HG03558 (cell line): ENCODE measurements at regions not wholly inside any gene's neighbourhood (a gene's known extent, or its start where the extent isn't known, plus 50 kb on each side); places are given as distances from the start of the nearest gene placed in this dataset.

Source experiments
- ATAC-seq: cut with Tn5 transposase; IDR thresholded peaks from one replicate; pipeline ENCODE4 v1.9.1; 2021; ENCODE audit warnings: moderate number of reproducible peaks; ENCODE audit not compliant: unreplicated experiment; ENCODE audit errors: extremely low read depth

DNA sequence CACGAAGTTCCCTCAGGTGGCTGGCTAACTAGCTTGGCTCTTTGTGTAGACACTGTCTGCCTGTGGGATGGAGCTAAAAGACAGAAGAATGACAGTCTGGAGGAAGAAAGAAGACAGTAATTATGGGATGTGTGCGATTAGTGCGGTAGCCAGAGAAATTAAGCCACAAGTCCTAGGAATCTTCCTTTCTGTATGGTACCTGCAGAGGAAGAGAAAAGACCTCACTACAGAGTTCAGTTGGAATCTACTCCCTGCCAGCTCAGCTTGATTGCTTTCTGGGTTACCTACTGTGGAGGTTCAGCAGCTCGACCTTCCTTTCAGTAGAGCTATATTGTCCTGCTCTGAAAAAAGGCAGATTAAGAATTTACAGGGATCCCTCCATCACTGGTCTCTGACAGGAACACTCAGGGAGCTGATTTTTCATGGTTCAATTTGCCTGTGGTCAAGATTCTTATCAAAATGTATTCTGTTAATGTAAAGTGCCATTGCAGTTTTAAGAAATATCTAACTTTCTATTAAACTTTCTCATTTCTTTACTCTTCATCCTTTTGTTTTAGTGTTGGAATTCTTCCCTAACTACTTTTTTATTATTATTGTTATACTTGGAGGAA lies 187.2 kb downstream of the CENPW start:
- ATAC-seq: no peak

GRCh38 chr6:126529637-126530362 lies 189.9 kb downstream of the CENPW start:
- no peak for ATAC-seq

GRCh38 chr6:126530775-126531174 lies 190.9 kb downstream of the CENPW start:
- ATAC-seq: no peak

- ATAC-seq: no peak
These were observed 191.4 kb downstream of the CENPW start for GRCh38 chr6:126531286-126531685.

- peak; percentile 52 for ATAC-seq
These were observed 191.9 kb downstream of the CENPW start for GRCh38 chr6:126531840-126532239.

GRCh38 chr6:126534401-126534800 lies 194.5 kb downstream of the CENPW start:
- no peak for ATAC-seq

GRCh38 chr6:126535138-126535537 lies 195.2 kb downstream of the CENPW start:
- ATAC-seq: no peak

GRCh38 chr6:126535595-126535994 lies 195.7 kb downstream of the CENPW start:
- no peak for ATAC-seq

- no peak for ATAC-seq
These were observed 197.3 kb downstream of the CENPW start for GRCh38 chr6:126537061-126537816.

DNA sequence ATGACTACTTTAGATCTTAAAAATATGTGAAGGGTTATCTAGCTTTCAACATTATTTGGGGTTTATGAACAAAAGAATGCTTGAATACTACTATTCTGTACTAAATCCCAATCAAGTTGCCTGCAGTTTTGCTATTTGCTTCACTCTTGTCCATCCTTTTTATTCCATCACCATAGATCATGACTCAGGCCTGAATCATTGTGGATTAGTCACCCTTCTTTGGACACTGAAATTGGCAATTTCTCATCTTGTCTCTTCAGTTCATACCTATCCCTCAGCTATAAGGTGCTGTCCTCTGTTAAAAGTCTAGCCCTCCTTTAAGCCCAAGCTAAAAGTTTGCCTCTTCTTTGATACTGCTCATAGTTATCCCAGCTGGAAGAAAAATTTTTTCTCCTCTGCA lies 199.1 kb downstream of the CENPW start:
- ATAC-seq: no peak

DNA sequence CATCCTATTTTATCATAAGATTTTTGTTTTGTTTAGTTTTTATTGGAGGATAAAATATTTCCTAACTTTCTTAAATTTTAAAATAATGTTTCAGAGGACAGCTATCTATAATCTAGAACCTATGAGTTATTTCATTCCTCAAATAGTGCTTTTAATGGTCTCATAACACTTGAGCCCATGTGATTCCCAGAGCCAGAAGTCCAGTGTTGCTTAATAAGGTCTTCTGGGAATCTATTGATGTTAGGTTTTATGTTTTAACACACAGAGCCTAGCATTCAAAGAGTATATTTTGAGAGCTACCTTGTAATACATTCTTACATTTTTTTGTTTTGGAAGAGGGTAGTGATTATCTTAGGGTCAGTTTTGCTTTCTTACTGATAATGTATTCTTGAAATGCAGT lies 200.2 kb downstream of the CENPW start:
- no peak for ATAC-seq

DNA sequence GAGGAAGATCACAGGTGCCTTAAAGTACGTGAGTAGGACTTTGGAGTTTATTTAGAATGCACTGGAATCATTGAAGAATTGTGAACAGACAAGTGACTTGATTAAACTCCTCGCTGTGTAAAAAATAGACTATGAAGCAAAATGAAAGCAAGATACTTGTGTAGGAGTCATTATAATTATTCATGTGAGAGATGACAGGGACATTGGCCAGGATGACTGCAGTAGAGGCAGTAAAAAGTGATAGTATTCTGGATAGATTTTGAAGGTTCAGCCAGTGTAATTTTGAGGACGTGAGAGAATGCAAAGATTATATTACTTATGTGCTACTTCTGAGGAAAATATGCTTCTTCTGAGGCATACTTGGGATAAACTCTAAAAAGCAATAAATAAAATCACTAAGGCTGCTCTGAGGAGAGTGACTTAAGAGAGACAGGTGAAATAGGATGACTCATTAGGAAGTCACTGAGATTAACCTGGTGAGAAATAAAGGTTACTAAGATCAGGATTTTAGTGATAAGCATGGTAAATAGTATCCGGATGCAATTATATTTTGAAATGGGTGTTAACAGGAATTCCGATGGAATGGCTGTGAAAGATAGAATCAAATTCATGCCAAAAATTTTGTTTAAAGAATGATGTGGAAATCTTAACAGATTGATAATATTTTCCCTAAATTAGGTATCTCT lies 202.0 kb downstream of the CENPW start:
- ATAC-seq: no peak

DNA sequence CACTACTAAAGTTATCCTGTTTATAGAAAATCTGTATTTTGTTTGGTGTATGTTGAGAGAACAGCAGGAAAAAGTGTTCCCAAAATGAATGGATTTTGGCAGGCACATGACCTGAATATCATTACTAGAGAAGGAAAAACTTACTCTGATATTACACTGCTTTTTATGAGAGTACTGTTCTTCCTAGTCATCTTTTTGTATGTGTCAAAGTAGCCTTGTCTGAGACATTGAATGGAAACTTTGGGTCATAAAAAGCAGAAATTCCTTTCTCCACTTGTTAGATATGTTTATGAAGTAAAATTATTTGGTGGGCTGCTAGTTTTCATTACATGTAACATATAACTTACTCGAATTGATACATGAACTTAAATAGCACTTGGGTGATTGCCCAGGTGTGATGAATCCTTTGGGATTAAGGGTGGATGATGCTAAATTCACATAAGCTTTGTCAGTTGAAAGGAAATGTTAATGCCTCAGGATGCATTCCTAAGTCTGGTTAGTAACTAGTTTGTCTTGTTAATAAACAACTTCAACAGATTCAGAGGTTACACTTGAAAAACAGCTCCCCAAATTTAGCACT lies 206.7 kb downstream of the CENPW start:
- no peak for ATAC-seq

DNA sequence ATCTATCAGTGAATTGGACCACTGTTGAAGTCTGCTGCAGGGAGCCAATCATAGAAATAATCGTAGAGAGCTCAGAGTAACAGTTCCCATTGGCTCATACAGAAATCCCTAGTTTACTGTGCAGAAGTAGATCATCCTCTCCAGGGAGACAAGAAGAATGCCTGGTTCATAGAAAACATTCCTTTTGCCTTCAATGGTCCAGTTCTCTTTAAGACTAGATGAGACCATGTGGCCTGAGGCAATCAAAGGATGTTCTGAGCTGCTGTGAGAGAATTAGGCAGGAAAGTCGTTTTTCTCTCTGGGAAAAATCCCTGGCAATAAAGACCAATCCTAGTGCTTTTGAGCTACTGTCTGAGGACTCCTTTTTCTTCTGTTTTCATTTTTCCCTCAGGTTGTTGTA lies 208.4 kb downstream of the CENPW start:
- no peak for ATAC-seq

DNA sequence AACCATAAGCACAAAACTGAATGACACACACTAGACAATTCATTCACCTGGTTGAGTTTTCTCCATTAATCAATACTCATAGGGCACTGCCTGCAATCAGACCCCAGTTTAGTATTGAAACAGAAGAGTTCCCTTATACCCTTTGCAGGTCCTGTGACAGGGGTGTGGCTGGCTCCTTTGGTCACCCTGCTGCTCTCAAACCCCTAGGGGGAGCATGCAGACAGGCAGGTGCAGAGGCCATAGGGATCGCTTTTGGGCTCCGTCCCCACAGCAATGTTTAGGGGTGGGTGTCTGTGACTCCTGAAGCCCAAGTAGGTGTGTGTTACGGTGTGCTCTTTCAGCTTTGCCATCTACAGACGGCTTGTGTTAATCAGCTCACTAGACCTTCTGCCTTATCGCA lies 210.4 kb downstream of the CENPW start:
- no peak for ATAC-seq

- ATAC-seq: no peak
These were observed 211.9 kb downstream of the CENPW start for GRCh38 chr6:126551832-126552231.

DNA sequence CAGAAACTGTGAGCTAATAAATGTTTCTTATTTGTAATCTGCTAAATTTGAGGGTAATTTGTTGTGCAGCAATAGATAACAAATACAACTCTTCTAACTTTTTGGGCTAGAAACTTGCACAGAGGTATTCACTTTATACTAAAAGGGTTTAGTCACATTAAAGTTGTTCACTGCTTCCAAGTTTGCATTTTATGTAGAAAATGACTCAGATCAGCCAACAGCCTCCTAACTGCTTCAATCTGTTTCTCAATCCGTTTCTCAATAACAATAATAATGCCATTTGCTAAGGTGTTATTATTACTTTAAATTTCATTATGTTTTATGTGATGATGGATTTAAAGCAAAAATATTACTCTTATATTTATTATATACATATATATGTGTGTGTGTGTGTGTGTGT lies 213.9 kb downstream of the CENPW start:
- ATAC-seq: no peak

DNA sequence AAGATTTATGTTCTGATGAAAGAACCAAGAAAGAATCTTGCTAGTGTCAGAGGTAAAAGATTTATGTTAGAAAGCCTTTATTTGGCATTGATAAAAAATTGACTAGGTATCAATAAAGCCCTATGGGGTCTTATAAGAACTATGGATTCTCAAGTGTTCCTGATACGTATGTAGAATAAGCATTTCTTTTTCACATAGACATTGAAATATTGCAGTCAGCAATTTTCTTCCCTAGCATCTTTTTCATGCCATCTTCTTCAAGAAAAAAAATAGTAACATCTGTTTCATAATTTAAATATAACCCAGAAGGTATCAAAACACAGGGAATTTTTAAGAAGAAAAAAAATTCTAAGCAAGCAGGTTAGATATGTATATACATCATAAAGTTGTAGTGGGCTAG lies 230.6 kb downstream of the CENPW start:
- ATAC-seq: no peak

DNA sequence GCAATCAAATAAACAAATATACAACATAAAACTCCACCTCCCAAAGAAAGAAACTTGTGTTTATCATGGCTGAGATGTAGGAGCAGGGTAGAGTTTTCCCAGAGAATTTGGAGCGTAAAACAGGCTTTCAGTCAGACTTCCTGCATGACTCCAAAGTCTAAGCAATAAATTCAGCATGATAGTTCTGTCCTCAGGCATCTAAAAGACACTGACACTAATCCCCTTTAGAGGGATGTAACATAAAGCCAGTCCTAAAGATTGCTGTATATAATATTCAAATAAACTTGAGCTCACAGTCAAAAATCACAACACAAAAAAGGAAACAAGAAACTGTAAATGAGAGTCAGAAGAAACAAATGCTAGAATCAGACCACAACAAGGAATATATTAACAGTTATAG lies 234.4 kb downstream of the CENPW start:
- ATAC-seq: no peak

GRCh38 chr6:126581316-126581715 lies 241.4 kb downstream of the CENPW start:
- ATAC-seq: no peak
